Suprapubic skin (tissue), 4 donors: ENCODE measurements at regions not wholly inside any gene's neighbourhood (a gene's known extent, or its start where the extent isn't known, plus 50 kb on each side); places are given as distances from the start of the nearest gene placed in this dataset.

Source experiments
- DNase-seq, 2 donors: peaks; one replicate each; pipeline ENCODE4 v3.0.0-alpha.2; 2019; ENCODE audit warnings: low spot score in 2 of 2
- H3K27ac ChIP-seq: fragments of 200-600 bp; sonication (generic); one replicate; pipeline ENCODE4 v1.5.1; 2019
- H3K27me3 ChIP-seq: fragments of 200-600 bp; sonication (generic); one replicate; pipeline ENCODE4 v1.5.1; 2019
- H3K36me3 ChIP-seq: fragments of 200-600 bp; sonication (generic); one replicate; pipeline ENCODE4 v1.5.1; 2019
- H3K4me1 ChIP-seq: fragments of 200-600 bp; sonication (generic); one replicate; pipeline ENCODE4 v1.5.1; 2019
- H3K4me3 ChIP-seq: fragments of 200-600 bp; sonication (generic); one replicate; pipeline ENCODE4 v1.5.1; 2019; ENCODE audit warnings: mild to moderate bottlenecking
- H3K9me3 ChIP-seq: fragments of 200-600 bp; sonication (generic); one replicate; pipeline ENCODE4 v1.5.1; 2019
- CTCF ChIP-seq, 2 donors: fragments of 200-600 bp in 1 of 2; fragments of 450-650 bp in 1 of 2; sonication (generic) in 1 of 2; IDR thresholded peaks; one replicate each; pipeline ENCODE4 v1.5.1; 2016 to 2019; ENCODE audit warnings: antibody characterized with exemption in 2 of 2, mild to moderate bottlenecking in 1 of 2, moderate library complexity in 1 of 2
- EP300 ChIP-seq: sonication (generic); formaldehyde crosslinking; IDR thresholded peaks from one replicate; pipeline ENCODE4 v1.6.1; 2017; ENCODE audit warnings: antibody characterized with exemption
- POLR2A ChIP-seq, 2 donors: fragments of 450-650 bp; IDR thresholded peaks; one replicate each; pipeline ENCODE4 v1.6.1; 2017; ENCODE audit warnings: antibody characterized with exemption in 2 of 2, mild to moderate bottlenecking in 2 of 2, moderate library complexity in 2 of 2
- POLR2AphosphoS5 ChIP-seq, 3 donors: sonication (generic); formaldehyde crosslinking; IDR thresholded peaks; one replicate each; pipeline ENCODE4 v1.6.1; 2017; ENCODE audit warnings: antibody characterized with exemption in 3 of 3
- WGBS: methylation state at CpG from one replicate; pipeline ENCODE4 v1.1.5; 2018; 5-methylcytosine and 5-hydroxymethylcytosine counted together

- H3K4me3 ChIP-seq, result no peak overlapping the region
- H3K4me1 ChIP-seq, result no peaks in the 10 kb centered on the region
- no peak overlapping the region for H3K27ac ChIP-seq
- no peak for DNase-seq
- peaks cover 6% of the 10 kb centered on the region for H3K9me3 ChIP-seq
- TF ChIP-seq POLR2A (IDR thresholded peaks at IDR 0.05), result no peak
- no peak for TF ChIP-seq POLR2AphosphoS5 (IDR thresholded peaks at IDR 0.05)
- TF ChIP-seq EP300, result no peak
- TF ChIP-seq CTCF (IDR thresholded peaks at IDR 0.05), result no peak
- no peaks in the 10 kb centered on the region for H3K27me3 ChIP-seq
- H3K36me3 ChIP-seq, result no peaks in the 10 kb centered on the region
These were observed 578.0 kb downstream of the EFNA5 start for GRCh38 chr5:107092695-107093094.

GRCh38 chr5:107090506-107090905 is 580.2 kb downstream of the EFNA5 start:
- Histone ChIP-seq H3K4me1 (no peaks in the 10 kb centered on the region), H3K27ac (no peak overlapping the region), H3K4me3 (no peak overlapping the region), H3K27me3 (no peaks in the 10 kb centered on the region), H3K9me3 (peaks cover 6% of the 10 kb centered on the region), H3K36me3 (no peaks in the 10 kb centered on the region)
- DNase-seq, result no peak
- TF ChIP-seq POLR2A (IDR thresholded peaks at IDR 0.05) (no peak), POLR2AphosphoS5 (IDR thresholded peaks at IDR 0.05) (no peak), EP300 (no peak), CTCF (IDR thresholded peaks at IDR 0.05) (no peak)

DNA sequence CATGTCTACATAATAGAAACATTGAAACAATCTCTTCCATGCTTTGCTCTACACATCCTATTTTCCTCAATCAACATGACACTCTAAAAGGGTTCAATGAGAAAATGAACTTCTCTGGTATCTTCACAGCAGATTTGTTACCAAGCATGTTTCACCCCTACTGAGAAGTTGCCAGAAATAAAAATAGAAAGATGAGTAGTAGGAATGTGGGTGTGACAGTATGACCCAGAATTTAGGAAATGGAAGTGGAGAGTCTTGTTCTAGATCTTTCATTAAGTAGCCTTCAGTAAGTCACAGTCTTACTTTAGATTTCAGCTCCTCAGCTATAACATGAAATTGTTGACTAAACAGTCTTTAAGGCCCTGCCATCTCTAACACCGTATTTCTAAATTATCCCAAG is 581.8 kb downstream of the EFNA5 start:
- no peaks in the 10 kb centered on the region for H3K4me1 ChIP-seq
- no peak overlapping the region for H3K27ac ChIP-seq
- H3K4me3 ChIP-seq, result no peak overlapping the region
- no peaks in the 10 kb centered on the region for H3K27me3 ChIP-seq
- no peaks in the 10 kb centered on the region for H3K36me3 ChIP-seq
- H3K9me3 ChIP-seq, result peaks cover 6% of the 10 kb centered on the region
- TF ChIP-seq POLR2AphosphoS5 (IDR thresholded peaks at IDR 0.05), result no peak
- TF ChIP-seq POLR2A (IDR thresholded peaks at IDR 0.05), result no peak
- TF ChIP-seq CTCF (IDR thresholded peaks at IDR 0.05), result no peak
- no peak for TF ChIP-seq EP300
- no peak for DNase-seq
- WGBS, result 83% methylated on average over 1 of the region's 1 CpG

DNA sequence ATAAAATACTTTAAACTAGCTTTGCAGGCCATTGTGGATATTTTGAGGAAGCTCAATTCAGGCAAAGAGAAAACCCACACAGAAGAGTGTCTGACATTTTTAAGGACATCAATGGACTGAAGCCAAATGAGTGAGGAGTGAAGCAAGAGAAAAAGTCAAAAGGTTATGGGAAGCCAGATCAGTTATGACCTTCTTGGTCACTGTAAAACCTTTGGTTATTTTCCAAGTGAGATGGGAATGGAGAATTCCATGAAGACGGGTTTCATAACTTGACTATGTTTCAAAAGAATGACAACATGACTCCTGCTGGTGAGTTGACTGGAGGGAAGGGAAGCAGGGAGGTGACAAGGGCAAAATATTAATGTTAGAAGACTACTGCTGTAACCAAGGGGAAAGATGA is 585.2 kb downstream of the EFNA5 start:
- WGBS, result 90% methylated on average over 1 of the region's 1 CpG
- DNase-seq, result no peak

GRCh38 chr5:107074996-107075395 is 595.7 kb downstream of the EFNA5 start:
- TF ChIP-seq POLR2A (IDR thresholded peaks at IDR 0.05) (no peak), POLR2AphosphoS5 (IDR thresholded peaks at IDR 0.05) (no peak), CTCF (IDR thresholded peaks at IDR 0.05) (no peak), EP300 (no peak)
- no peak overlapping the region for H3K27ac ChIP-seq
- 92% methylated on average over 1 of the region's 1 CpG for WGBS

More for the DNA sequence above, 585.2 kb downstream of the EFNA5 start:
- no peaks in the 10 kb centered on the region for H3K27me3 ChIP-seq
- no peaks in the 10 kb centered on the region for H3K9me3 ChIP-seq
- H3K36me3 ChIP-seq, result no peaks in the 10 kb centered on the region
- TF ChIP-seq EP300, result no peak
- no peak for TF ChIP-seq POLR2A (IDR thresholded peaks at IDR 0.05)
- no peak for TF ChIP-seq CTCF (IDR thresholded peaks at IDR 0.05)
- no peak for TF ChIP-seq POLR2AphosphoS5 (IDR thresholded peaks at IDR 0.05)
- H3K4me3 ChIP-seq, result no peak overlapping the region
- H3K27ac ChIP-seq, result no peak overlapping the region
- no peaks in the 10 kb centered on the region for H3K4me1 ChIP-seq

More at GRCh38 chr5:107074996-107075395, 595.7 kb downstream of the EFNA5 start:
- DNase-seq, result no peak
- no peaks in the 10 kb centered on the region for H3K27me3 ChIP-seq
- H3K9me3 ChIP-seq, result no peaks in the 10 kb centered on the region
- no peaks in the 10 kb centered on the region for H3K4me1 ChIP-seq
- no peaks in the 10 kb centered on the region for H3K36me3 ChIP-seq
- no peak overlapping the region for H3K4me3 ChIP-seq
